ENCODE measurements at regions not wholly inside any gene's neighbourhood (a gene's known extent, or its start where the extent isn't known, plus 50 kb on each side); places are given as distances from the start of the nearest gene placed in this dataset.

- TF ChIP-seq EZH2 (IDR thresholded peaks at IDR 0.05) (no peak), POLR2AphosphoS5 (IDR thresholded peaks at IDR 0.05; ENCODE audit: borderline replicate concordance, low read depth, low read length) (no peak), FOXP2 (optimal IDR thresholded peaks at IDR 0.05; ENCODE audit: control extremely low read depth, extremely low read length, insufficient read depth) (no peak)
Observed at GRCh38 chr22:49674479-49675050, 153.1 kb downstream of the BRD1 start.
